OCI-LY1 (cell line): ENCODE measurements at regions not wholly inside any gene's neighbourhood (a gene's known extent, or its start where the extent isn't known, plus 50 kb on each side); places are given as distances from the start of the nearest gene placed in this dataset.

Source experiments
- H2AFZ ChIP-seq: fragments of 200-600 bp; sonication (generic), shearing (Covaris generic); 2 replicates; pipeline ENCODE4 v1.6.0; 2014; ENCODE audit warnings: antibody characterized with exemption, mild to moderate bottlenecking, low read length
- H3F3A ChIP-seq: fragments of 200-600 bp; sonication (generic), shearing (Covaris generic); 2 replicates; pipeline ENCODE4 v1.6.0; 2014; ENCODE audit warnings: mild to moderate bottlenecking, antibody characterized with exemption, low read length, moderate library complexity; ENCODE audit not compliant: insufficient read depth
- H3K27ac ChIP-seq: fragments of 200-600 bp; sonication (generic); 2 replicates; pipeline ENCODE4 v1.5.1; 2014; ENCODE audit warnings: low read length, mixed run types, mild to moderate bottlenecking, low read depth; ENCODE audit not compliant: poor library complexity, severe bottlenecking
- H3K27me3 ChIP-seq: fragments of 200-600 bp; sonication (generic); 2 replicates; pipeline ENCODE4 v1.6.0; 2014; ENCODE audit warnings: antibody characterized with exemption, mild to moderate bottlenecking, low read length, moderate library complexity; ENCODE audit not compliant: insufficient read depth
- H3K36me3 ChIP-seq: fragments of 200-600 bp; sonication (generic); 2 replicates; pipeline ENCODE4 v1.6.1; 2014; ENCODE audit warnings: mild to moderate bottlenecking, antibody characterized with exemption, low read length, moderate library complexity, mixed read lengths; ENCODE audit not compliant: insufficient read depth
- H3K4me1 ChIP-seq: fragments of 200-600 bp; sonication (generic); 2 replicates; pipeline ENCODE4 v1.5.1; 2014; ENCODE audit warnings: mild to moderate bottlenecking, low read length, moderate library complexity; ENCODE audit not compliant: insufficient read depth, severe bottlenecking
- H3K4me2 ChIP-seq: fragments of 200-600 bp; sonication (generic), shearing (Covaris generic); 2 replicates; pipeline ENCODE4 v1.6.1; 2014; ENCODE audit warnings: low read length
- H3K4me3 ChIP-seq: fragments of 200-600 bp; sonication (generic); 2 replicates; pipeline ENCODE4 v1.5.1; 2014; ENCODE audit warnings: low read length, low read depth, mild to moderate bottlenecking, mixed read lengths; ENCODE audit not compliant: poor library complexity, severe bottlenecking
- H3K79me2 ChIP-seq: fragments of 200-600 bp; shearing (Covaris generic); 2 replicates; pipeline ENCODE4 v1.6.1; 2016; ENCODE audit warnings: mixed run types, low read length, mixed read lengths; ENCODE audit not compliant: insufficient read depth
- H3K9ac ChIP-seq: fragments of 200-600 bp; sonication (generic), shearing (Covaris generic); 2 replicates; pipeline ENCODE4 v1.6.1; 2014; ENCODE audit warnings: mild to moderate bottlenecking, low read length, mixed read lengths
- H3K9me2 ChIP-seq: fragments of 200-600 bp; sonication (generic), shearing (Covaris generic); 2 replicates; pipeline ENCODE4 v1.6.1; 2014; ENCODE audit warnings: low read depth, mild to moderate bottlenecking, low read length, mixed read lengths
- H3K9me3 ChIP-seq: fragments of 200-600 bp; shearing (Covaris generic); 2 replicates; pipeline ENCODE4 v1.6.1; 2014; ENCODE audit warnings: low read length, mixed read lengths
- H4K20me1 ChIP-seq: fragments of 200-600 bp; sonication (generic), shearing (Covaris generic); 2 replicates; pipeline ENCODE4 v1.6.0; 2016; ENCODE audit warnings: mild to moderate bottlenecking, low read length; ENCODE audit not compliant: insufficient read depth
- CTCF ChIP-seq: fragments of 200-600 bp; sonication (generic), shearing (Covaris generic); IDR thresholded peaks from 2 replicates; pipeline ENCODE4 v1.5.1; 2017; ENCODE audit warnings: mild to moderate bottlenecking, antibody characterized with exemption, low read length, moderate library complexity, mixed read lengths
- EZH2 ChIP-seq: fragments of 200-600 bp; sonication (generic), shearing (Covaris generic); IDR thresholded peaks from 2 replicates; pipeline ENCODE4 v1.8.0; 2017; ENCODE audit warnings: borderline replicate concordance, mixed run types, mild to moderate bottlenecking, antibody characterized with exemption, low read length, moderate library complexity, mixed read lengths

- Histone ChIP-seq H3F3A (no peaks in the 10 kb centered on the region), H3K9ac (no peak overlapping the region), H3K79me2 (no peaks in the 10 kb centered on the region), H3K4me1 (no peaks in the 10 kb centered on the region), H3K9me2 (no peaks in the 10 kb centered on the region), H4K20me1 (no peaks in the 10 kb centered on the region), H3K36me3 (no peaks in the 10 kb centered on the region), H3K27ac (no peak overlapping the region), H2AFZ (no peak overlapping the region), H3K4me3 (no peak overlapping the region), H3K4me2 (no peak overlapping the region), H3K9me3 (no peaks in the 10 kb centered on the region), H3K27me3 (no peaks in the 10 kb centered on the region)
- no peak for TF ChIP-seq EZH2
- TF ChIP-seq CTCF = no peak
Measured at GRCh38 chr21:27021046-27021445, 54.2 kb upstream of the ADAMTS5 start.

GRCh38 chr21:27017246-27017645 lies 50.4 kb upstream of the ADAMTS5 start:
- no peak overlapping the region for H2AFZ ChIP-seq
- no peaks in the 10 kb centered on the region for H3K36me3 ChIP-seq
- TF ChIP-seq CTCF = no peak
- TF ChIP-seq EZH2 = no peak
- no peaks in the 10 kb centered on the region for H3K27me3 ChIP-seq
- no peak overlapping the region for H3K27ac ChIP-seq
- H3K9me2 ChIP-seq = no peaks in the 10 kb centered on the region
- no peaks in the 10 kb centered on the region for H4K20me1 ChIP-seq
- no peaks in the 10 kb centered on the region; the same call in 1 of the 2 replicates for H3K79me2 ChIP-seq
- no peaks in the 10 kb centered on the region for H3F3A ChIP-seq
- no peak overlapping the region for H3K4me3 ChIP-seq
- H3K4me1 ChIP-seq = no peaks in the 10 kb centered on the region
- H3K9ac ChIP-seq = no peak overlapping the region
- H3K9me3 ChIP-seq = no peaks in the 10 kb centered on the region
- no peak overlapping the region for H3K4me2 ChIP-seq
